Endothelial cell (in vitro differentiated cells): ENCODE measurements at regions not wholly inside any gene's neighbourhood (a gene's known extent, or its start where the extent isn't known, plus 50 kb on each side); places are given as distances from the start of the nearest gene placed in this dataset.
A peak's percentile ranks its signal among the peaks of the same experiment; 100 is the strongest.

ENCODE experiments used
- DNase-seq: peaks from one replicate; pipeline ENCODE4 v3.0.0; 2021; ENCODE audit warnings: low spot score
- H3K27ac Mint-ChIP-seq: one replicate; pipeline ENCODE4 v1.8.0; 2021; ENCODE audit warnings: mixed read lengths, inconsistent platforms; ENCODE audit not compliant: unreplicated experiment
- H3K27me3 Mint-ChIP-seq: one replicate; pipeline ENCODE4 v1.8.0; 2021; ENCODE audit warnings: mild to moderate bottlenecking, moderate library complexity, mixed read lengths, inconsistent platforms; ENCODE audit not compliant: unreplicated experiment
- H3K36me3 Mint-ChIP-seq: one replicate; pipeline ENCODE4 v1.8.0; 2021; ENCODE audit warnings: mild to moderate bottlenecking, low read depth, mixed read lengths, inconsistent platforms; ENCODE audit not compliant: unreplicated experiment
- H3K4me1 Mint-ChIP-seq: one replicate; pipeline ENCODE4 v1.8.0; 2021; ENCODE audit warnings: mild to moderate bottlenecking, mixed read lengths, inconsistent platforms; ENCODE audit not compliant: unreplicated experiment
- H3K4me3 Mint-ChIP-seq: one replicate; pipeline ENCODE4 v1.8.0; 2021; ENCODE audit warnings: mild to moderate bottlenecking, mixed read lengths, inconsistent platforms; ENCODE audit not compliant: unreplicated experiment
- H3K9me3 Mint-ChIP-seq: one replicate; pipeline ENCODE4 v1.8.0; 2021; ENCODE audit warnings: mixed read lengths, inconsistent platforms; ENCODE audit not compliant: unreplicated experiment
- CTCF ChIP-seq: fragments of 200-600 bp; sonication (generic); IDR thresholded peaks from one replicate; pipeline ENCODE4 v1.5.0; 2021; ENCODE audit warnings: antibody characterized with exemption; ENCODE audit not compliant: unreplicated experiment

GRCh38 chr20:50385733-50386640, 124.2 kb upstream of the PTPN1 start:
- H3K27ac Mint-ChIP-seq = peak overlapping the region; percentile 70
- no peaks in the 10 kb centered on the region for H3K9me3 Mint-ChIP-seq
- H3K36me3 Mint-ChIP-seq = peaks cover 4% of the 10 kb centered on the region
- no peak for TF ChIP-seq CTCF
- no peak overlapping the region for H3K4me3 Mint-ChIP-seq
- H3K4me1 Mint-ChIP-seq = peaks cover 55% of the 10 kb centered on the region
- DNase-seq = peak; percentile 17
- H3K27me3 Mint-ChIP-seq = peaks cover 11% of the 10 kb centered on the region

GRCh38 chr20:50386641-50386960, 123.6 kb upstream of the PTPN1 start:
- Mint-ChIP-seq H3K27ac (peak overlapping the region; percentile 70), H3K9me3 (no peaks in the 10 kb centered on the region), H3K27me3 (peaks cover 9% of the 10 kb centered on the region), H3K36me3 (no peaks in the 10 kb centered on the region), H3K4me3 (no peak overlapping the region), H3K4me1 (peaks cover 49% of the 10 kb centered on the region)
- no peak for DNase-seq
- TF ChIP-seq CTCF = no peak

GRCh38 chr20:50387218-50387995, 122.8 kb upstream of the PTPN1 start:
- H3K27me3 Mint-ChIP-seq = peaks cover 9% of the 10 kb centered on the region
- peak overlapping the region; percentile 15 for H3K27ac Mint-ChIP-seq
- H3K4me3 Mint-ChIP-seq = no peak overlapping the region
- H3K36me3 Mint-ChIP-seq = no peaks in the 10 kb centered on the region
- H3K4me1 Mint-ChIP-seq = peaks cover 42% of the 10 kb centered on the region
- H3K9me3 Mint-ChIP-seq = no peaks in the 10 kb centered on the region
- DNase-seq = no peak
- TF ChIP-seq CTCF = no peak

GRCh38 chr20:50387996-50388332, 122.2 kb upstream of the PTPN1 start:
- no peaks in the 10 kb centered on the region for H3K36me3 Mint-ChIP-seq
- no peak for DNase-seq
- H3K9me3 Mint-ChIP-seq = no peaks in the 10 kb centered on the region
- H3K27me3 Mint-ChIP-seq = peaks cover 9% of the 10 kb centered on the region
- no peak for TF ChIP-seq CTCF
- H3K4me1 Mint-ChIP-seq = peaks cover 40% of the 10 kb centered on the region
- no peak overlapping the region for H3K27ac Mint-ChIP-seq
- H3K4me3 Mint-ChIP-seq = no peak overlapping the region
